Esophagus muscularis mucosa (tissue), 4 donors: ENCODE measurements at regions not wholly inside any gene's neighbourhood (a gene's known extent, or its start where the extent isn't known, plus 50 kb on each side); places are given as distances from the start of the nearest gene placed in this dataset.

ENCODE experiments used
- DNase-seq: peaks from one replicate; pipeline ENCODE4 v3.0.0-alpha.2; 2017; ENCODE audit errors: extremely low spot score
- H3K27ac ChIP-seq, 4 donors: fragments of 200-600 bp; sonication (generic); replicated peaks in 1 of 4; 1 replicate in 3 of 4; 2 replicates in 1 of 4; pipeline ENCODE4 v1.5.1; 2016 to 2019; ENCODE audit warnings: mild to moderate bottlenecking in 1 of 4
- H3K27me3 ChIP-seq, 4 donors: fragments of 200-600 bp; sonication (generic); one replicate each; pipeline versions ENCODE4 v1.5.1 to v1.6.0; 2016 to 2019
- H3K36me3 ChIP-seq, 4 donors: fragments of 200-600 bp; sonication (generic); one replicate each; pipeline ENCODE4 v1.5.1; 2016 to 2019
- H3K4me1 ChIP-seq, 4 donors: fragments of 200-600 bp; sonication (generic); one replicate each; pipeline ENCODE4 v1.5.1; 2016 to 2019
- H3K4me3 ChIP-seq, 4 donors: fragments of 200-600 bp; sonication (generic); 1 replicate in 2 of 4; 2 replicates in 2 of 4; pipeline ENCODE4 v1.5.1; 2016 to 2019; ENCODE audit warnings: mild to moderate bottlenecking in 4 of 4, moderate library complexity in 1 of 4
- H3K9me3 ChIP-seq, 4 donors: fragments of 200-600 bp; sonication (generic); 1 replicate in 3 of 4; 2 replicates in 1 of 4; pipeline ENCODE4 v1.5.1; 2016 to 2019
- CTCF ChIP-seq, 3 experiments: fragments of 200-600 bp in 2 of 3; fragments of 450-650 bp in 1 of 3; sonication (generic) in 2 of 3; IDR thresholded peaks; one replicate each; pipeline ENCODE4 v1.5.1; 2017 to 2019; ENCODE audit warnings: antibody characterized with exemption in 3 of 3, mild to moderate bottlenecking in 2 of 3, moderate library complexity in 1 of 3
- EP300 ChIP-seq: sonication (generic); formaldehyde crosslinking; IDR thresholded peaks from one replicate; pipeline ENCODE4 v1.6.1; 2017; ENCODE audit warnings: antibody characterized with exemption
- POLR2A ChIP-seq: fragments of 450-650 bp; IDR thresholded peaks from one replicate; pipeline ENCODE4 v1.6.1; 2017; ENCODE audit warnings: antibody characterized with exemption, moderate library complexity, mild to moderate bottlenecking, low read depth
- POLR2AphosphoS5 ChIP-seq, 2 donors: sonication (generic); formaldehyde crosslinking; IDR thresholded peaks; one replicate each; pipeline ENCODE4 v1.6.1; 2017; ENCODE audit warnings: antibody characterized with exemption in 2 of 2
- WGBS: methylation state at CpG from one replicate; pipeline ENCODE4 v1.1.5; 2018; 5-methylcytosine and 5-hydroxymethylcytosine counted together
- intact Hi-C: fragments of 100-400 bp; cut with DNase I; formaldehyde crosslinking; loops from one replicate; pipeline ENCODE4 v1.15.1; 2023

GRCh38 chr1:5651027-5651410 lies 341.2 kb downstream of the NPHP4 start:
- H3K4me3 ChIP-seq = no peak overlapping the region
- H3K27me3 ChIP-seq = peaks cover 0 to 62% (median 0%) of the 10 kb centered on the region in 4 donors
- DNase-seq = no peak
- peaks cover 0 to 8% (median 0%) of the 10 kb centered on the region in 4 donors for H3K9me3 ChIP-seq
- H3K4me1 ChIP-seq = peaks cover 0 to 13% (median 12%) of the 10 kb centered on the region in 4 donors
- intact Hi-C loops = no loop called here
- 85% methylated on average over 13 of the region's 13 CpGs for WGBS
- TF ChIP-seq POLR2A = no peak
- TF ChIP-seq CTCF (IDR thresholded peaks at IDR 0.05) = no peak
- no peak for TF ChIP-seq EP300
- H3K27ac ChIP-seq = no peak overlapping the region
- H3K36me3 ChIP-seq = no peaks in the 10 kb centered on the region

GRCh38 chr1:5650283-5651026 lies 341.8 kb downstream of the NPHP4 start:
- Histone ChIP-seq H3K9me3 (peaks cover 0 to 4% (median 0%) of the 10 kb centered on the region in 4 donors), H3K27ac (no peak overlapping the region), H3K4me3 (no peak overlapping the region), H3K4me1 (peaks cover 0 to 13% (median 12%) of the 10 kb centered on the region in 4 donors), H3K36me3 (no peaks in the 10 kb centered on the region), H3K27me3 (peaks cover 0 to 67% (median 0%) of the 10 kb centered on the region in 4 donors)
- DNase-seq = no peak
- WGBS = 85% methylated on average over 13 of the region's 22 CpGs
- TF ChIP-seq CTCF (IDR thresholded peaks at IDR 0.05) (no peak), EP300 (no peak), POLR2AphosphoS5 (IDR thresholded peaks at IDR 0.05) (no peak), POLR2A (no peak)
- intact Hi-C loops = no loop called here

- 97% methylated on average over 5 of the region's 5 CpGs for WGBS
- Histone ChIP-seq H3K4me1 (peaks cover 0 to 13% (median 12%) of the 10 kb centered on the region in 4 donors), H3K9me3 (no peaks in the 10 kb centered on the region), H3K27me3 (peaks cover 0 to 70% (median 0%) of the 10 kb centered on the region in 4 donors), H3K4me3 (no peak overlapping the region), H3K36me3 (no peaks in the 10 kb centered on the region), H3K27ac (no peak overlapping the region)
- intact Hi-C loops = no loop called here
- no peak for DNase-seq
- no peak for TF ChIP-seq POLR2AphosphoS5 (IDR thresholded peaks at IDR 0.05)
- no peak for TF ChIP-seq CTCF (IDR thresholded peaks at IDR 0.05)
These were observed 342.4 kb downstream of the NPHP4 start for GRCh38 chr1:5649795-5650194.

DNA sequence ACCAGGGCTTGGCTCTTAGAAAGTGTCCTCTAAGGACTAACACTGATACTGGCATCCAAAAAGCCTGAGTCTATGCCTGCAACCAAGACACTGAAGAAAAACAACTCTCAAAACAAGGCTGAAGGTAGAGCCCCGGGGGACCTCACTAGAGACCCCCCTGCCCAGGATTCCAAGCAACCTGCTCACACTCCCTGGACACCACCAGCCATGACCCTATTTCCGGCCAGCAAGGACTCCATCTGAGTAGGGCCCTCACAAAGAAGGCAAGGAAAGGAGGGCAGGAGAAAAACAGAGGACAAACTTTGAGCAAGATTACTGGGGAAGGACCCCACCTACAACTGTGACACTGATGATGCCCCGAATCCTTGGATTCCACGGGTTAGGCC lies 343.1 kb downstream of the NPHP4 start:
- Histone ChIP-seq H3K4me1 (peaks cover 0 to 13% (median 12%) of the 10 kb centered on the region in 4 donors), H3K4me3 (no peak overlapping the region), H3K9me3 (no peaks in the 10 kb centered on the region), H3K27ac (no peak overlapping the region), H3K36me3 (no peaks in the 10 kb centered on the region), H3K27me3 (peaks cover 0 to 77% (median 0%) of the 10 kb centered on the region in 4 donors)
- no peak for TF ChIP-seq CTCF (IDR thresholded peaks at IDR 0.05)
- TF ChIP-seq EP300 = no peak
- no peak for TF ChIP-seq POLR2A
- DNase-seq = no peak
- intact Hi-C loops = no loop called here
- WGBS = 93% methylated on average over 4 of the region's 4 CpGs
